GM21423 (cell line): ENCODE measurements at regions not wholly inside any gene's neighbourhood (a gene's known extent, or its start where the extent isn't known, plus 50 kb on each side); places are given as distances from the start of the nearest gene placed in this dataset.
"Not testable (repeated sequence)": the region's sequence is repeated elsewhere in the genome, so short reads cannot be mapped to it uniquely, and the experiment has no call there.

Source experiments
- ATAC-seq: cut with Tn5 transposase; IDR thresholded peaks from one replicate; pipeline ENCODE4 v1.9.1; 2021; ENCODE audit warnings: mild to moderate bottlenecking, moderate library complexity; ENCODE audit not compliant: unreplicated experiment

GRCh38 chr13:58597552-58597951, 966.0 kb downstream of the PCDH17 start:
- no peak for ATAC-seq

- no peak for ATAC-seq
These were observed 966.7 kb downstream of the PCDH17 start for GRCh38 chr13:58598241-58598640.

GRCh38 chr13:58611117-58611516, 979.6 kb downstream of the PCDH17 start:
- ATAC-seq = no peak

- no peak for ATAC-seq
These were observed 986.5 kb downstream of the PCDH17 start for GRCh38 chr13:58617880-58618665.

GRCh38 chr13:58619396-58620113, 988.0 kb downstream of the PCDH17 start:
- ATAC-seq = no peak

- no peak for ATAC-seq
These were observed 988.6 kb downstream of the PCDH17 start for GRCh38 chr13:58620176-58620575.

- no peak for ATAC-seq
These were observed 994.3 kb downstream of the PCDH17 start for GRCh38 chr13:58625703-58626389.

- no peak for ATAC-seq
These were observed 999.2 kb downstream of the PCDH17 start for GRCh38 chr13:58630794-58631193.

GRCh38 chr13:58633226-58633625, 1001.7 kb downstream of the PCDH17 start:
- no peak for ATAC-seq

GRCh38 chr13:58655086-58655485, 1023.5 kb downstream of the PCDH17 start:
- ATAC-seq = no peak

GRCh38 chr13:58660826-58661225, 1029.3 kb downstream of the PCDH17 start:
- no peak for ATAC-seq

- ATAC-seq = no peak
These were observed 1034.8 kb downstream of the PCDH17 start for GRCh38 chr13:58666331-58666730.

GRCh38 chr13:58667096-58667495, 1035.6 kb downstream of the PCDH17 start:
- no peak for ATAC-seq

- ATAC-seq = no peak
These were observed 1048.6 kb downstream of the PCDH17 start for GRCh38 chr13:58680115-58680514.

GRCh38 chr13:58682616-58683015, 1051.1 kb downstream of the PCDH17 start:
- no peak for ATAC-seq

GRCh38 chr13:58687148-58687547, 1055.6 kb downstream of the PCDH17 start:
- no peak for ATAC-seq

- no peak for ATAC-seq
These were observed 1067.0 kb downstream of the PCDH17 start for GRCh38 chr13:58698531-58698930.

GRCh38 chr13:58704953-58705352, 1073.4 kb downstream of the PCDH17 start:
- ATAC-seq = no peak

- no peak for ATAC-seq
These were observed 1074.9 kb downstream of the PCDH17 start for GRCh38 chr13:58706421-58706820.

GRCh38 chr13:58712191-58712590, 1080.6 kb downstream of the PCDH17 start:
- no peak for ATAC-seq

GRCh38 chr13:58714016-58714415, 1082.5 kb downstream of the PCDH17 start:
- not testable (repeated sequence) for ATAC-seq

GRCh38 chr13:58721273-58721672, 1089.7 kb downstream of the PCDH17 start:
- ATAC-seq = no peak
